H1 (cell line): ENCODE measurements at regions not wholly inside any gene's neighbourhood (a gene's known extent, or its start where the extent isn't known, plus 50 kb on each side); places are given as distances from the start of the nearest gene placed in this dataset.

Experiments used
- CTCF ChIA-PET: fragments of 300-600 bp; sonication (Branson Sonifier 250); formaldehyde crosslinking; loops from one replicate; lab custom pipeline; 2021; ENCODE audit not compliant: partially characterized antibody; lab: Charles Lee
- POLR2A ChIA-PET: fragments of 300-600 bp; sonication (Branson Sonifier 250); formaldehyde crosslinking; loops from one replicate; lab custom pipeline; 2021; ENCODE audit warnings: inconsistent platforms; ENCODE audit not compliant: partially characterized antibody; lab: Charles Lee
- DNase-seq, 2 experiments: peaks; one replicate each; pipeline versions ENCODE4 v3.0.0 to v3.0.0-alpha.2; 2010 to 2022; ENCODE audit warnings: low spot score in 2 of 2, low read depth in 1 of 2, mixed read lengths in 1 of 2
- FAIRE-seq: peaks from 2 replicates; lab custom pipeline; 2011; peaks lifted over from hg19 to GRCh38; lab: Jason Lieb, UNC
- H2AFZ ChIP-seq: 2 replicates; pipeline ENCODE4 v1.8.1; 2012; ENCODE audit warnings: low read length, inconsistent platforms
- H2AK5ac ChIP-seq: 2 replicates; pipeline ENCODE4 v1.6.1; 2013; ENCODE audit warnings: low read depth, low read length
- H2BK120ac ChIP-seq: replicated peaks from 2 replicates; pipeline ENCODE3; 2013; ENCODE audit warnings: low read depth, low read length, inconsistent platforms
- H2BK12ac ChIP-seq: 2 replicates; pipeline ENCODE4 v1.6.1; 2013; ENCODE audit warnings: low read depth, low read length
- H2BK15ac ChIP-seq: 2 replicates; pipeline ENCODE4 v1.6.1; 2013; ENCODE audit warnings: low read length
- H2BK20ac ChIP-seq: 2 replicates; pipeline ENCODE4 v1.6.1; 2013; ENCODE audit warnings: low read length
- H2BK5ac ChIP-seq: 2 replicates; pipeline ENCODE4 v1.6.1; 2013; ENCODE audit warnings: low read depth, low read length
- H3K14ac ChIP-seq: 2 replicates; pipeline ENCODE4 v1.6.1; 2013; ENCODE audit warnings: inconsistent platforms; ENCODE audit not compliant: insufficient read length
- H3K18ac ChIP-seq: 2 replicates; pipeline ENCODE4 v1.6.1; 2013; ENCODE audit warnings: low read length; ENCODE audit errors: extremely low read depth
- H3K23ac ChIP-seq: 2 replicates; pipeline ENCODE4 v1.6.1; 2013; ENCODE audit warnings: inconsistent platforms; ENCODE audit not compliant: insufficient read length
- H3K23me2 ChIP-seq: 2 replicates; pipeline ENCODE4 v1.6.1; 2013; ENCODE audit warnings: low read depth, low read length
- H3K27ac ChIP-seq: 2 replicates; pipeline ENCODE4 v1.6.1; 2011; ENCODE audit warnings: low read depth, low read length, inconsistent platforms
- H3K27me3 ChIP-seq, 4 experiments: replicated peaks in 1 of 4; 1 replicate in 1 of 4; 2 replicates in 3 of 4; pipeline versions ENCODE4 v1.6.1 to v1.8.1; 2011 to 2013; ENCODE audit warnings: low read length in 3 of 4, mild to moderate bottlenecking in 3 of 4, inconsistent platforms in 2 of 4, mixed read lengths in 2 of 4, moderate library complexity in 1 of 4; ENCODE audit not compliant: control insufficient read depth in 3 of 4, insufficient read depth in 3 of 4; ENCODE audit errors: extremely low read depth in 1 of 4
- H3K36me3 ChIP-seq, 4 experiments: 2 replicates each; pipeline versions ENCODE4 v1.6.1 to v1.8.1; 2011 to 2013; ENCODE audit warnings: mild to moderate bottlenecking in 4 of 4, low read length in 3 of 4, moderate library complexity in 2 of 4, control low read depth in 1 of 4, inconsistent platforms in 1 of 4; ENCODE audit not compliant: insufficient read depth in 4 of 4, control insufficient read depth in 2 of 4
- H3K4ac ChIP-seq: replicated peaks from 2 replicates; pipeline ENCODE3; 2013; ENCODE audit warnings: low read length, low read depth, mixed read lengths, inconsistent platforms; ENCODE audit not compliant: insufficient read length
- H3K4me1 ChIP-seq, 4 experiments: replicated peaks in 1 of 4; 1 replicate in 1 of 4; 2 replicates in 3 of 4; pipeline versions ENCODE4 v1.6.1 to v1.8.1; 2011 to 2013; ENCODE audit warnings: low read length in 3 of 4, inconsistent platforms in 2 of 4, mixed read lengths in 1 of 4; ENCODE audit not compliant: insufficient read depth in 4 of 4, control insufficient read depth in 3 of 4
- H3K4me2 ChIP-seq, 2 experiments: 2 replicates each; pipeline versions ENCODE4 v1.6.1 to v1.8.1; 2011 to 2013; ENCODE audit warnings: low read depth in 2 of 2, low read length in 2 of 2, control low read depth in 1 of 2, inconsistent platforms in 1 of 2, mild to moderate bottlenecking in 1 of 2; ENCODE audit not compliant: insufficient read depth in 1 of 2
- H3K4me3 ChIP-seq, 4 experiments: fragments of 200-600, 300-600 bp in 1 of 4; sonication (generic), shearing (Covaris generic), sonication (Bioruptor Twin) in 1 of 4; 2 replicates each; pipeline versions ENCODE4 v1.5.1 to v1.8.1; 2011 to 2016; ENCODE audit warnings: low read length in 4 of 4, low read depth in 3 of 4, control low read depth in 2 of 4, inconsistent platforms in 2 of 4, mild to moderate bottlenecking in 2 of 4, mixed read lengths in 1 of 4, moderate library complexity in 1 of 4; ENCODE audit not compliant: insufficient read depth in 2 of 4; ENCODE audit errors: extremely low read depth in 1 of 4
- H3K56ac ChIP-seq: replicated peaks from 2 replicates; pipeline ENCODE3; 2013; ENCODE audit warnings: low read depth, mild to moderate bottlenecking, mixed read lengths, low read length, inconsistent platforms; ENCODE audit not compliant: insufficient read length
- H3K79me1 ChIP-seq: 2 replicates; pipeline ENCODE4 v1.6.1; 2013; ENCODE audit warnings: low read depth, low read length, control low read depth
- H3K79me2 ChIP-seq, 2 experiments: 2 replicates each; pipeline versions ENCODE4 v1.6.1 to v1.8.1; 2012 to 2013; ENCODE audit warnings: low read length in 2 of 2, mild to moderate bottlenecking in 2 of 2, inconsistent platforms in 1 of 2; ENCODE audit not compliant: insufficient read depth in 2 of 2, control insufficient read depth in 1 of 2
- H3K9ac ChIP-seq, 4 experiments: replicated peaks in 1 of 4; 1 replicate in 1 of 4; 2 replicates in 3 of 4; pipeline versions ENCODE4 v1.6.1 to v1.8.1; 2011 to 2013; ENCODE audit warnings: low read depth in 3 of 4, low read length in 3 of 4, control low read depth in 2 of 4, mild to moderate bottlenecking in 2 of 4, moderate library complexity in 2 of 4, inconsistent platforms in 1 of 4; ENCODE audit errors: extremely low read depth in 1 of 4
- H3K9me3 ChIP-seq, 2 experiments: 2 replicates each; pipeline versions ENCODE4 v1.6.1 to v1.8.1; 2012 to 2013; ENCODE audit warnings: mild to moderate bottlenecking in 2 of 2, moderate library complexity in 2 of 2, control low read depth in 1 of 2, inconsistent platforms in 1 of 2, low read depth in 1 of 2, low read length in 1 of 2, mixed read lengths in 1 of 2; ENCODE audit not compliant: insufficient read depth in 2 of 2
- H4K20me1 ChIP-seq, 2 experiments: replicated peaks in 1 of 2; 2 replicates each; pipeline versions ENCODE3 to v1.8.1; 2011 to 2013; ENCODE audit warnings: inconsistent platforms in 2 of 2, low read length in 2 of 2, mild to moderate bottlenecking in 1 of 2; ENCODE audit not compliant: insufficient read depth in 2 of 2, control insufficient read depth in 1 of 2
- H4K5ac ChIP-seq: 2 replicates; pipeline ENCODE4 v1.6.1; 2013; ENCODE audit warnings: low read length, low read depth, mixed read lengths, inconsistent platforms; ENCODE audit not compliant: insufficient read length
- H4K8ac ChIP-seq: 2 replicates; pipeline ENCODE4 v1.8.0; 2013; ENCODE audit warnings: mild to moderate bottlenecking, moderate library complexity, low read length, inconsistent platforms; ENCODE audit not compliant: insufficient read depth; ENCODE audit errors: extremely low read depth
- H4K91ac ChIP-seq: replicated peaks from 2 replicates; pipeline ENCODE3; 2013; ENCODE audit warnings: low read length, mixed read lengths, inconsistent platforms; ENCODE audit not compliant: insufficient read length
- ASH2L ChIP-seq: fragments of 200-600, 300-600 bp; sonication (generic); IDR thresholded peaks from one replicate; pipeline ENCODE4 v1.7.1; 2017; ENCODE audit warnings: low read length
- BACH1 ChIP-seq: IDR thresholded peaks from 2 replicates; pipeline ENCODE4 v1.6.1; 2012; ENCODE audit warnings: low read length, improper control_type of control experiment
- BRCA1 ChIP-seq: IDR thresholded peaks from 2 replicates; pipeline ENCODE4 v1.6.1; 2012; ENCODE audit warnings: low read depth, low read length, improper control_type of control experiment
- CBX5 ChIP-seq: fragments of 300-800, 300-1000 bp; sonication (generic); IDR thresholded peaks from 2 replicates; pipeline ENCODE4 v1.7.1; 2016; ENCODE audit warnings: antibody characterized with exemption, low read length, low read depth
- EGR1 ChIP-seq: IDR thresholded peaks from 2 replicates; pipeline ENCODE4 v1.6.1; 2011; ENCODE audit warnings: low read depth, low read length, borderline replicate concordance
- HDAC2 ChIP-seq, 2 experiments: fragments of 300-600 bp in 1 of 2; sonication (generic) in 1 of 2; IDR thresholded peaks; 2 replicates each; pipeline ENCODE4 v1.6.1; 2011 to 2012; ENCODE audit warnings: low read depth in 2 of 2, low read length in 2 of 2, mild to moderate bottlenecking in 2 of 2, moderate library complexity in 2 of 2, borderline replicate concordance in 1 of 2, inconsistent platforms in 1 of 2
- MAFK ChIP-seq: IDR thresholded peaks from 2 replicates; pipeline ENCODE4 v1.6.1; 2012; ENCODE audit warnings: low read depth, mild to moderate bottlenecking, improper control_type of control experiment, low read length
- SAP30 ChIP-seq: fragments of 300-600 bp; sonication (generic); IDR thresholded peaks from 2 replicates; pipeline ENCODE4 v1.7.1; 2012; ENCODE audit warnings: low read length, moderate library complexity, mild to moderate bottlenecking, inconsistent platforms; ENCODE audit not compliant: insufficient read depth, insufficient replicate concordance
- SIRT6 ChIP-seq: IDR thresholded peaks from one replicate; pipeline ENCODE4 v1.7.1; 2012; ENCODE audit warnings: low read length, inconsistent platforms
- SP1 ChIP-seq: IDR thresholded peaks from 2 replicates; pipeline ENCODE4 v1.6.1; 2011; ENCODE audit warnings: low read depth, low read length
- SP2 ChIP-seq: IDR thresholded peaks from 2 replicates; pipeline ENCODE4 v1.6.1; 2012; ENCODE audit warnings: mild to moderate bottlenecking, low read length, inconsistent platforms
- SRF ChIP-seq: IDR thresholded peaks from 2 replicates; pipeline ENCODE4 v1.6.1; 2011; ENCODE audit warnings: mild to moderate bottlenecking, low read depth, low read length, moderate library complexity
- TAF7 ChIP-seq: optimal IDR thresholded peaks from 2 replicates; pipeline ENCODE3; 2011; ENCODE audit warnings: low read depth, mild to moderate bottlenecking, inconsistent platforms, low read length, moderate library complexity, borderline replicate concordance
- YY1 ChIP-seq: IDR thresholded peaks from 2 replicates; pipeline ENCODE4 v1.6.1; 2011; ENCODE audit warnings: low read depth, mild to moderate bottlenecking, low read length
- ZNF274 ChIP-seq: IDR thresholded peaks from 2 replicates; pipeline ENCODE4 v1.7.0; 2012; ENCODE audit warnings: low read length, borderline replicate concordance; ENCODE audit errors: extremely low read depth
- WGBS, 2 experiments: shearing (Covaris generic) in 1 of 2; methylation state at CpG; one replicate each; pipeline versions ENCODE4 v1.1.6 to v1.1.7; 2013 to 2015; ENCODE audit warnings: low lambda C conversion rate in 2 of 2, mixed read lengths in 2 of 2, inconsistent platforms in 1 of 2, low coverage in 1 of 2, missing lambda C conversion rate in 1 of 2; ENCODE audit not compliant: insufficient replicate concordance in 2 of 2, insufficient coverage in 1 of 2, insufficient read length in 1 of 2; ENCODE audit errors: extremely low coverage in 1 of 2, missing lambda C conversion rate in 1 of 2; 5-methylcytosine and 5-hydroxymethylcytosine counted together

DNA sequence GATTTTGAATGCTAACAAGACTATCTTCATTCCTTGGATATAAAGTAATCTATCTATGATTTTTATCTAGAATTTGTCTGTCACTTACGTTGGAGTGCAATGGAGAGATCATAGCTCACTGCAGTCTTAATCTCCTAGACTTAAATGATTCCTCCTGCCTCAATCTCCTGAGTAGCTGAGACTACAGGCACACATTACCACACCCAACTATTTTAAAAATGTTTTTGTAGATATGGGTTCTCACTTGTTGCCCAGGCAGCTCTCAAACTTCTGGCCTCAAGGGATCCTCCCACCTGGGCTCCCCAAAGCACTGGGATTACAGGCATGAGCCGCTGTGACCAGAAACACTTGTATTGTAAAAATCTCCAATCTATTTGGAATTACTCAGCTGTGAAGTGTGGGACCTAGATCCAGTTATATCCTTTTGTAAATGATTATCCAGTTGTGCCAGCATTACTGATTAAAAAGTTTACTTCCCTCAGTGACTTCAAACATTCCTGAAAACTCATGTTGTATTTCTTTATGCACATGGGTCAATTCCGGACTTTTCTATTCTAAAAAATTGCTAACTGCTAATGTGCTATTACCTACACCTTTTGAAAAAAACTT, 1793.8 kb upstream of the WWC1 start:
- Histone ChIP-seq H3K4me3 (no peak overlapping the region), H2BK120ac (no peak overlapping the region), H3K56ac (no peak overlapping the region), H4K5ac (no peak overlapping the region), H3K27ac (no peak overlapping the region), H3K23me2 (no peaks in the 10 kb centered on the region), H2BK15ac (no peak overlapping the region), H2BK5ac (no peak overlapping the region), H4K20me1 (no peaks in the 10 kb centered on the region), H2AFZ (no peak overlapping the region), H3K18ac (no peak overlapping the region), H2AK5ac (no peak overlapping the region), H3K14ac (no peak overlapping the region), H3K36me3 (no peaks in the 10 kb centered on the region), H4K91ac (no peak overlapping the region), H3K9me3 (no peaks in the 10 kb centered on the region), H3K4me2 (no peak overlapping the region), H3K4me1 (no peaks in the 10 kb centered on the region), H3K27me3 (no peaks in the 10 kb centered on the region; a peak in 1 of 7 replicates), H3K79me2 (no peaks in the 10 kb centered on the region), H3K79me1 (no peaks in the 10 kb centered on the region), H3K23ac (no peak overlapping the region), H4K8ac (no peak overlapping the region), H2BK12ac (no peak overlapping the region), H2BK20ac (no peak overlapping the region), H3K4ac (no peak overlapping the region), H3K9ac (no peak overlapping the region)
- FAIRE-seq (no peak), DNase-seq (no peak)
- CTCF ChIA-PET = interaction anchor here (1.2 kb wide), 1 partner anchor 371 kb away, joined by 3 read pairs; no protein-coding TSS in a partner anchor
- POLR2A ChIA-PET = no interaction called here
- 65% methylated on average over 3 of the region's 3 CpGs; no CpG with 5 or more reads in 1 of the 2 experiments for WGBS, 2 experiments
- TF ChIP-seq ASH2L (no peak), HDAC2 (IDR thresholded peaks at IDR 0.05; ENCODE audit: borderline replicate concordance in 1 of 2, low read depth in 2 of 2, low read length in 2 of 2) (no peak), SRF (no peak), ZNF274 (no peak), EGR1 (no peak), BRCA1 (no peak), SP2 (no peak), SIRT6 (no peak), SAP30 (no peak), YY1 (no peak), MAFK (no peak), TAF7 (no peak), CBX5 (no peak), BACH1 (no peak), SP1 (no peak)
